Kidney glomerular epithelial cell (primary cell): ENCODE measurements at regions not wholly inside any gene's neighbourhood (a gene's known extent, or its start where the extent isn't known, plus 50 kb on each side); places are given as distances from the start of the nearest gene placed in this dataset.
A peak's percentile ranks its signal among the peaks of the same experiment; 100 is the strongest.

Experiments used
- DNase-seq: peaks from one replicate; lab custom pipeline; 2025; lab: John Stamatoyannopoulos, UW

- no peak for DNase-seq
These were observed 210.4 kb downstream of the ALDH8A1 start for GRCh38 chr6:134739299-134740026.

- DNase-seq: no peak
These were observed 211.6 kb downstream of the ALDH8A1 start for GRCh38 chr6:134738211-134738885.

GRCh38 chr6:134735461-134735860 is 214.4 kb downstream of the ALDH8A1 start:
- peak; percentile 25 for DNase-seq

GRCh38 chr6:134734312-134734869 is 215.5 kb downstream of the ALDH8A1 start:
- DNase-seq: no peak

- no peak for DNase-seq
These were observed 216.1 kb downstream of the ALDH8A1 start for GRCh38 chr6:134733801-134734200.

- DNase-seq: no peak
These were observed 217.1 kb downstream of the ALDH8A1 start for GRCh38 chr6:134732763-134733162.

- no peak for DNase-seq
These were observed 218.3 kb downstream of the ALDH8A1 start for GRCh38 chr6:134731615-134732014.

- DNase-seq: no peak
These were observed 219.9 kb downstream of the ALDH8A1 start for GRCh38 chr6:134730013-134730412.

GRCh38 chr6:134729561-134729960 is 220.3 kb downstream of the ALDH8A1 start:
- DNase-seq: no peak

GRCh38 chr6:134727081-134727480 is 222.8 kb downstream of the ALDH8A1 start:
- DNase-seq: no peak

- no peak for DNase-seq
These were observed 224.3 kb downstream of the ALDH8A1 start for GRCh38 chr6:134725590-134725989.

GRCh38 chr6:134724771-134725340 is 225.0 kb downstream of the ALDH8A1 start:
- DNase-seq: peak; percentile 33

GRCh38 chr6:134723081-134723871 is 226.6 kb downstream of the ALDH8A1 start:
- peak; percentile 63 for DNase-seq

- no peak for DNase-seq
These were observed 227.6 kb downstream of the ALDH8A1 start for GRCh38 chr6:134722200-134722870.

GRCh38 chr6:134721060-134721405 is 228.9 kb downstream of the ALDH8A1 start:
- no peak for DNase-seq

GRCh38 chr6:134720353-134721059 is 229.4 kb downstream of the ALDH8A1 start:
- no peak for DNase-seq

GRCh38 chr6:134719911-134720310 is 230.0 kb downstream of the ALDH8A1 start:
- DNase-seq: no peak

- no peak for DNase-seq
These were observed 230.6 kb downstream of the ALDH8A1 start for GRCh38 chr6:134719286-134719685.

- DNase-seq: no peak
These were observed 235.2 kb downstream of the ALDH8A1 start for GRCh38 chr6:134714679-134715078.

GRCh38 chr6:134714113-134714512 is 235.8 kb downstream of the ALDH8A1 start:
- no peak for DNase-seq

- DNase-seq: no peak
These were observed 237.6 kb downstream of the ALDH8A1 start for GRCh38 chr6:134712311-134712710.
